NCI-H2029 treated with DMSO at 0.1 percent for 48 hours (cell line): ENCODE measurements at regions not wholly inside any gene's neighbourhood (a gene's known extent, or its start where the extent isn't known, plus 50 kb on each side); places are given as distances from the start of the nearest gene placed in this dataset.

Experiments used
- DNase-seq: peaks from one replicate; lab custom pipeline; 2025; lab: John Stamatoyannopoulos, UW

DNA sequence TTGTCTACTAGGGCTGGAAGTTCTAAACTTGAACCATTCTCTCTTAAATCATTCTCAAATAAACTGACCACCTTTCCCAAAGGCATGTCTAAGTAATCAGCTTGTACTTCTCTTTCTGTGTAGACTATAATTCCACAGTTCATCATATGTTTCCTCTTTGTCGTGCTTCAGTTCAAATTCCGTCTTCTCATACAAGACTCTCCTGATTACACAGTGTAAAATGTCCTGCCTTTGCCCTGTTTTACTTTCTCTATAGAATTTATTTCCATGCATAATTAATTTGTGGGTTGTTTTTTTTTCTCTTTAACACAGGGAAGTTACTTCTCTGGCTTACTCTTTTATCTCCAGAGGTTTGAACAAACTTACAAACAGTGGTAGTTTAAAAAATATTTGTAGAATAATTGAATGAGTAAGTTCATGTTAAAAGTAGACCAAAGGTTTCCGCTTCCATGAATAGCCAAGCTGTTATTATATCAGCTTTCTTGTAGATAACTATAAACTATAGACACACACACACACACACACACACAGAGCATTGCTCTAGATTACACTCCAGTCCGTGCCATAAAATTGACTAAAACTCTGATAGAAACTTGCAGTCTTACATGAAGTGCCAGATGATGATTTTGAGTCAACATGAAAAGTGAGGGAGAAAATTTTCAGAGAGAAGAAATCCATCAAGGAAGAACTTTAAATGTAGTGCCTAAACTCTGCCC lies 119.0 kb downstream of the SUCNR1 start:
- no peak for DNase-seq

DNA sequence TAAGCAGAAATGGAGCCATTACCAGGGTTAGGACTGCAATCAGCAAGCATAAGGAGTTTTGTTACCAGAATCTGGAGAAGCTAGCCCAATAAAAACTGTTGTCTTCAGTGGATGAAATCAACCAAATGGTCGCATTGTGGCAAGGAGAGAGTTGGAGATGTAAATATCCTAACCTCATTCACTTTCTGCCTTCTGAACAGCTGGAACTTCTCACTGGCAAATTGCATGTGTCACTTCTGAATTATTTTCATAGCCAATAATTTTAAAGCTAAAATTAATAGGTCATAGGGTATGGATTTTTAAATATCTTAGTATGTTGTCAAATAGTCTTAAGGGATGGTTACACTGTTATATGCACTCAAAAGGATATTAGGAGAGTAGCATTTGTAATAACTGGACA lies 121.6 kb downstream of the SUCNR1 start:
- no peak for DNase-seq

DNA sequence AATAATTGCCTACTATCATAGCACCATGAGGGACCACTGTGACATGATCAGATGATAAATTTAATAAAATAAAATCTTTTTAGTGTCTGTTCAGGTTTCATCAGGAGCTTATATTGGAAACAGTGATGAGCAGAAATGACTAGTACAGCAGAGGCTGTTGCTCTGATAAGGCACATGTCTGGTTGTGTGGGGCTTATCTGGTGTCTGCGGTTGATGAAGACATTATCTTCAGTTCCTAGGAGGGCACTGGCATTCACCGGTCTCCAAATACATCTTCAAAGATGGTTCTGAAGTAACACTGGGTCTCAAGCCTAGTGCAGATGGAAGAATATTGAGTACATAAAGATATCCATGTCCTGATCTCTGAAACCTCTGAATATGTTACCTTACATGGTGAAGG lies 125.3 kb downstream of the SUCNR1 start:
- DNase-seq = no peak

DNA sequence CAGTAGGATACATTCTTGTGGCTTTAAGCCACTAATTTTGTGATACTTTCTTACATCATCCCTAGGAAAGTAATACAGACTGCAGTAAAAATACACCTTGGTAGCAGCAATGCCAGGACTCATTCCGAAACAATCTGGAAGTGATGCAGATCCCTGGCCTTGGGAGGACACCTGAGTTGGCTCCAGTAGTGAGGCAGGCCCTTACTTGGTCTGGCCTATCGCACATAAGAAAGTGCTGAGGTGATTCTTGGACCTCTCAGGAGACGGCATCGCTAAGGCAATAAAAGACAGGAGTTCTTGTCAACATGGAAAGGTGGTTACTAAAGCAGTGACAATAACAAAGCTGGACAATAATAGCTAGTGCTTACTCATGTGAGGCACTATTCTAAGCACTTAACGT lies 126.5 kb downstream of the SUCNR1 start:
- no peak for DNase-seq

DNA sequence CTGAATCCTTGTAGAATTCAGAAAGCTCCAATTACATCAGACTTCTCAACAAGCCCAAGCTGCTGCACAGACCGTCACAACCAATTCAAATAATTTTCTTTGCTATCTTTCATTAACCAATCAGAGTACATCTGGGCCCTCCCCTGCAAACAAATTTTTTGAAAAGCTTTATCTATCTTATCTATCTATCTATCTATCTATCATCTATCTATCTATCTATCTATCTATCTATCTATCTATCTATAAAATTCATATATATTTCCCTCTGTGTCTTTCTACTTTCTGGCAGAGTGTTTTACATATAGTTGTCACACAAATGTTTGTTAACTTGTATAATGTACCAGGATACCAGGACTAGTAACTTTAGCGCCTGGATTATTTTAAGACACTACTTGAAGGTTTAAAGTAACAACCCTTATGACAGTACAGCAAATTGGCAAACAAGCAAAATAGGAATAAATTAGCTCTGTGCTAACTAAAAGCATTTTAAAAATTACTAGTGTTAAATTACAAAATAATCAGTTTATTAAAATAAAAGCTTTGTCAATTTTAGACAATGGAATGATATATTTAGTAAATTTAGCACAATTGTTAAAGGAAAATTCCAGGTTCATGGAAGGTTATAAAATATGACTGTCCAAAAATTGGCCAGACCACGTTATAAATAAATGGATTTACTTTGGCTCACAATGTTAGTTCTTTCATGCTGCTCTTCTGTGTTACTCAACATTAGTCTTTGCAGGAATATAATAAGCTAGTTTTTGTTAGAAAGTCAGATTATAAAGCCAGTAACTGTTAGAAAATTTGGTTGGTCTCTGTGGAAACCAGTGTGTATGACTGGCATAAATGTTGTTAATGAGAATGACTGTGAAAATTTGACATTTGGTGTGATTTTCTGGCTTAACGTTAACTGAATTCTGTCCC lies 138.6 kb downstream of the SUCNR1 start:
- no peak for DNase-seq

DNA sequence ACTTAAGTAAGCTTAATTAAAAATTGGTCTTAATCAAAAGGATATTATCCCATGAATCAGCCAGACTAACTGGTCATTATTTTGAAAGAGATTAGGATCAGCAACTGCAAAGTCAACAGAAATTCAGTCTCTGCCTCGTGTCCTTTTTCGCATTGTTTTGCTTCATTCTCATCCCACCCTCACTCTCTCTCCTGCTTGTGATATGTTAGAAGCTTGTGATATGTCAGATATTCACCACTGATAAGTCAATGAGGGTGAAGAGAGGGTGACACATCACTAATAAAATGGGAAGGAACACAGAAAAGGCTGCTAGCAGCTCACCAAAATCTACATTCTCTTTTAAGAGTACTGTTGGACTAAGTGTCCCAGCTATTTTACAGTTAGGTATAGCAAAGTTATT lies 146.1 kb downstream of the SUCNR1 start:
- DNase-seq = no peak

DNA sequence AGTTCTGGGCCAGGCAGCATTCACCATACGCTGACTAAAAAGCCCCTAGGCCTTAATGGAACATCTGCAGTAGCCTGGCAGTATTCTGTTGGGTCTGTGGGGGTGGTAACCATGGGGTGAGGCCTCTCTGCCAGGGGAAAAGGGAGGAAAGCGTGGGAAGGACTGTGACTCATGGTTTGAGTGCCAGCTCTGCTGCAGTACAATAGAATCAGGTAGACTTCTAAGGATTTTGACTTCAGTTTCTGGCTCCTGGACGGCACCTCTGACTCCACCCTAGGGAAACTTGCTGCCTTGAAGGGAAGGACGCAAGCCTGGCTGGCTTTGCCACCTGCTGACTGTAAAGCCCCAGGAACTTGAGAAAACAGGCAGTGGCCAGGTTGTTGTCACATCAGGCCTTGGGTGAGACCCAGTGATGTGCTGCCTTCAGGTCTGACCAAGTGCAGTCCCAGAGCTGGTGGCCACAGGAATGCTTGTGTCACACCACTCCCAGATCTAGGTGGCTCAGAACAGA lies 148.6 kb downstream of the SUCNR1 start:
- DNase-seq = no peak

DNA sequence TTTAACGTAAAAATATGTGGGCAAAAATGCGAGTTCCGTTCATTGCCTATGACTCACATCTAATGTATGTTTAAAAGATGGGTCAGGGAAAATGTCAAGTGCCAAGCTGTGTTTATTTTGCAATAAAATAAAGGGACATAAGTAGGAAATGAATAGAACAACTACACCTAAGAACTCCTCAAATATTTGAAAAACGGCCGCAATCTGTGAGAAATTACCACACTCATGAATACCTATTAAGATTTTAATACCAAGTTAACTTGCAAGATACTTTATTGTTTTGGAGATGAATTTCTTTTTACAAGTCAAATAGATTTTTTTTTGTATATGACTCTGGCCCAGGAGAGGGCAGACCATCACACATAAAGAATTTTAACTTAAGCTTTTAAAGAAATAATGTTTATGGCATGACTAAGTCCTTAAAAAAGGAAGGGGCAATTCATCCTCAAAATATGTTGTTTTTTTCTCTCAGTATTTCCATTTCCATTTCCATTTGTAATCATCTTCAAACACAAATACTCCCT lies 152.7 kb downstream of the SUCNR1 start:
- DNase-seq = peak; percentile 27

DNA sequence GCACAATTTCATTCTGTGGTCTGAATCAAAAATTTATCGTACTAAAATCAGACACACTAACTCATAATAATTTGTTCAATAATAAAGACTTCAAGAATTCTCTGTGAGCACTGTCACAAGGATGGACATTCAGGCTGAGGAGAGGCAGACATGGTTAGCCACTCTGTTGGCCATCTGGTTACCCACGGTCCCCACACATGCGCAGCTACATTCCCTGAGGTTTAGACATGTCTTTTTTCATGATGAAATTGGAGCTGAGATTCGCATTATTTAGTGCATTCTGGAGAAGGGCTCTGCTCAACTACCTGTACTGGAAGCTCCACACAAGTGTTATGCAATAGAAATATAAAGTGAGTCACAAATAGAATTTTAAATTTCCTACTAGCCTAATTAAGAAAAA lies 156.9 kb downstream of the SUCNR1 start:
- no peak for DNase-seq

DNA sequence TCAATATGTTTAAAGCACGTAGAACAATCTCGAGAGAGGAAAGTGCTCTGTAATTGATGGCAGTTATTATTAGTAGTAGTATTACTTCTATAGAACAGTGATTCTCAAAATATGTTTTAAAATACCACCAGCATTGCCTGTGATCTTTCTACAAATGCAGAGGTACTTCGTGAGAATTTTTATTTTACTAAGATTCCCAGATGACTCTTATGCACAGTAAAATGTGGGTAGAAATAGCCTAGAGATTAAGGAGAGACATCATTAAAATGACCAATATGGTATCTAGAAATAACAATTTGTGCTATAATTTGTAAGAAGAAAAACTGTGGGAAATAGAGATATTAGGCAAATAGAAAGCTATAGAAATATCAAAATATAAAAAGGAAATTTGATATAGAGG lies 157.9 kb downstream of the SUCNR1 start:
- no peak for DNase-seq

DNA sequence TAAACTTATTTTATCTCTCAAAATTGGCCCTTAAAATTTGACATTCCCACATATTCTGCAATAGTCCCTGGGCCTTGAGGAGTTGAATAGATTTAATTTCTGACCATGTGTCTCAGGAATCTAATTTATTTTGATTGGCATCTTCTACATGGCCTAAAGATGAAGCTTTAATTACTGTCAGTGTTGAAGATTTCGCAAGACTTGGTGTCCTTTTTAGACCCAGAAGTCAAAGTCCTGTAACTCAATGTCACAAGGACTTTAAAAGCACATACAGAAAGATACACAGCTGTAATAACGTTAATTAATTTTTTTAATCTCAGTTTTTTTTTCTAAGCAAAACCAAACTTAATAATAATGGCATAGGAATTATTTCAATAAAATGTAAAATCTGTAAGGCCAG lies 163.9 kb downstream of the SUCNR1 start:
- no peak for DNase-seq

DNA sequence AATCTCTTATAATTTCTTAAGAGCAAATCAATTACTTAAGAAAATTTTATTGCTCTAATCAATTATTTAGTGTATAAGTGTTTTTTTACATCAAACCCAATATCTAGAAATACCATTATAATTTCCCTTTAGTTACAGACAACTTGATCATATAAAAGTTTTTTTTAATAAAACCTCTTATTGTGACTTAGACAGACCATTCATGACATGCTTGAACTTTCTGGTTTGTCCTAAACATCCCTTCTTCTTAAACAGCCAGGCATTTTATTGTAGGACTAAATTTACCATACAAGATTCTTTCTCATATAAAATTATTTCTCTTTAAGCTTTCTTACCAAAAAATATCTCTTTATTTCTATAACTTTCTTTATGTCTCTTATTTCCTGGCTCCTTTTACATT lies 164.5 kb downstream of the SUCNR1 start:
- no peak for DNase-seq

DNA sequence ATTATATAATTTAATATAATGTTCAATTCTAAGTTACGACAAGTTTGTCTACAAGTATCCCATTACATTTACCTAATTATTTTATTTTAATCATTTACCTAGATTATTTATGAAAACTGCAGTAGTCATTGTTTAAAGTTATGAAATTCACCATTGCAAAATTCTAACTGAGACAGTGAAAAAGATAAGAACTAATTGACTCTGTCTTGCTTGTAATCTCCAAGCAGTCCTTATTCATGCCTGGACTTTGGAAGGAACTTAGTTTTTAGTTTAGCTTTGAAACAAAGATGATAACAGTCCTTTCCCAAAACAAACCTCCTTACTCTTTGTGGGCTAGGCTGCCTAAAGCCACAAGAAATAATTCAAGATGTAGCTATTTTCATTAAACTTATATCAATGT lies 165.0 kb downstream of the SUCNR1 start:
- DNase-seq = no peak

DNA sequence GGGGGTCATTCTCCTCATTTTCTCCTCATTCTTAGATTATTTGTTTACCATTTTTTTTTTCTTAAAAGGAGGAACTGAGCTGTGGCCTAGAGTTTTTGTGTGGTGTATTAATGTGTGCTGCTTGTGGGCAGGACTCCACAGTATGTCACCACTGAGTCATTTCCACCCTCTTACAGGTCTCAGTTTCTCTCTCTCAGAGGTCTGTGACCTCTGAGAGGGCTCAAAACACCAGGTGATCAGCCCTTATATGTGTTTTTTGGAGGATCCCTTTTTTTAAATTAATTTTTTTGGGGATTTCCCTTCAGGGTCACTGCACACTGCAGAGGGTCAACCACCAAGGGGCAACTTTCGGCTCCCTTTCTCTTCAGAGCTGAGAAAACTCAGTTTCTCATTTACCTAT lies 166.4 kb downstream of the SUCNR1 start:
- no peak for DNase-seq

DNA sequence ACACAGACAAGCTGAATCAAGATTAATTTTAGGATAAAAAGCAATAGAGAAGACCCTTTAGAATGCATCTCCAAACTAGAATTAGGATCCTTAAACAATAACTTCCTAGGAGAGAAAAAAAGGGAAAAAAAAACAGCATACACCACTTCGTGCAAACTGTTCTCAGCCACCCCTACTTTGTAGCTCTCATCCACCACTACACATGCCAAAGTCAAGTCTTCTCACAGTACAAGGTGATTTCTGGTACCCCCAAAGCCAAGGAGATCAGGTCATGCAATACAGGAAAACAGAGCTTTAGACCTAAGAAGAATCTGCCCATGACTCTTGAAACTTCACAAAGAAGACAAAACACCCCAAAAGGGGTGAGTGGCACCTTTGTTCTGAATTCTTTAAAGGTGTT lies 166.9 kb downstream of the SUCNR1 start:
- DNase-seq = no peak

DNA sequence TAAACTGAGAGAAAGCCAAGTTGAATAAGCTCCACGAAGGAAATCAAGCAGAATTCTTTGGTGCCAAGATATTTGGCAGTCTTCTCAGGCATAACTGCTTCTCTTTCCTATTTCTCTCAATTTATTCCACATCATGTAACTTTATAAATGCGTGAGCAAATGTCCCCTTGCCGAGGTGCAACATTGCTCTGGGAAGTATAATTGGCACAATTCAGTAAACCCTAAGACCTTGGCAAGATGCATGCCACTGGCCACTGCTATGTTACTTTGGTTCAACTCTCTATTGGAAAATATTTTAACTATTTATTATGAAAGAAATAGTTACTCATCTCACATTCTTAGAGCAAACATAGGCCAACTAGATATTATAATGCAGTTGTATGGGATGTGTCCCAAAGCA lies 170.2 kb downstream of the SUCNR1 start:
- no peak for DNase-seq

DNA sequence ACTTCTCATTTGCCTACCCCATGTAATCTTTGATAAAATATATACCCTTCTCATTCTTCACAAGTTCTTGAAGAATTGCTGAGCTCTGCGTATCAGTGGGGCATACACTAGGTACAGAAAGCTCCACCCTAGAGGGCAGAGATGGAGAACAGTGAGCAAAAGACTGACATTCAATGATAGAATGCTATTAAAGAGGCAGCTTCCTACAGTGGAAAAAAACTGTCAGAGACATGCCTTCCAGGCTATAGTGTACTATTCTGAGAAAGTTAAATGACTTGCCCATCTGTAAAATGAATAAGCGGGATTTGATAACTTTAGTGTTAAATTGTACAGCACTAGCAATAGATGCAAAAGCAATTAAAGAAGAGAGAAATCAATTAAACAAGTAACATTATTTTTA lies 172.8 kb downstream of the SUCNR1 start:
- DNase-seq = no peak

DNA sequence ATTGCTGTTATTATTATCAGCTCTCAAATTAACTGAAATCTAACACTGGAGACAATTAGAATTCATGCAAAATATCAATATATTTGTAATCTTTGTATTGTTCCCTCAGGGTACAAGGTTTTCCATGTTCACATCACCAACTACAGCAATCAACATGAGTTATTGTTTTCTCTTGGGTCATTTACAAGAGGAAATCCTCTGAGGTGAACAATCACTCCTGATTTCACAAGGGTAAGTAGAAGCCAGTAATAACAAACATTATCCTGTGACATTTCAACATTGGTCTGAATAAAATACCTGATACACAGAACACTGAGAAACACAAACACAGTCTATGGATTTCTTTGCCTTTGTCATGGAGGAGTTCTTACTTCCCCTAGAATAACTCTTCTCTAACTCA lies 174.0 kb downstream of the SUCNR1 start:
- no peak for DNase-seq

DNA sequence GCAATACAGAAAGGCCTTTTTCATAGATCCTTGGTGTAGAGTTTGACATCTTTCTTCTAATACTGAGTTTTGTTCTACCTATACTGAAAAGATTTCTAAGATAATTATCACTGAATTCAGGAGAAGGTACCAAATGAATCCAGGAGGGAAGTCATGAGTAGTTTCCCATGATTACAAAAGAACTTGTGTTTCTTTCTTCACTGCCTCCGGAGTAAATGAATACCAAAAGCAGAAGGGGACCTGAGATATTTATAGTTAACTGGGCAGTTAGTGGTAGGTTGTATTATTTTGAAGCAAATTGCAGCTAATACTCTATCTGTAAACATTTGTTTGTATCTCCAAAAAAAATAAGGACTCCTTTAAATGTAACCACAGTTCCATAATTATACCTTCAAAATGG lies 175.4 kb downstream of the SUCNR1 start:
- DNase-seq = no peak

DNA sequence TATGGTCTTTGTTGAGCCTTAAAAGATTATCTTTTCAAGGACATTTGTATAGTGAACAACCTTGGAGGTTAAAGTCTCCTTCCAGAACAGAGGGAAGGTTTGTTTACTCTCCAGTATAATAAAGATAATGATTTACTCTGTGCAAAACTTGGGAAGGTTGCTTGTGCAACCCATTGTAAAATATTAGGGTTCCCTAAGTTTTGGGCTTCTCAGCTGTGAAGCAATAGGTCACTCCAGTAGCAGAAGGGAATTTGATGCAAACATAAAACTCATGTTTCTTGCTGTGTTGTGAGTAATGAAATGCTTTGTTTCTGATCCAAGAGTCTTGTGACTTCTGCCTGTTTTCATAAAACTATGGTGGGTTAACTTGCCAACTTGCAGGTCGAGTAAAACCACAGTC lies 177.5 kb downstream of the SUCNR1 start:
- no peak for DNase-seq

DNA sequence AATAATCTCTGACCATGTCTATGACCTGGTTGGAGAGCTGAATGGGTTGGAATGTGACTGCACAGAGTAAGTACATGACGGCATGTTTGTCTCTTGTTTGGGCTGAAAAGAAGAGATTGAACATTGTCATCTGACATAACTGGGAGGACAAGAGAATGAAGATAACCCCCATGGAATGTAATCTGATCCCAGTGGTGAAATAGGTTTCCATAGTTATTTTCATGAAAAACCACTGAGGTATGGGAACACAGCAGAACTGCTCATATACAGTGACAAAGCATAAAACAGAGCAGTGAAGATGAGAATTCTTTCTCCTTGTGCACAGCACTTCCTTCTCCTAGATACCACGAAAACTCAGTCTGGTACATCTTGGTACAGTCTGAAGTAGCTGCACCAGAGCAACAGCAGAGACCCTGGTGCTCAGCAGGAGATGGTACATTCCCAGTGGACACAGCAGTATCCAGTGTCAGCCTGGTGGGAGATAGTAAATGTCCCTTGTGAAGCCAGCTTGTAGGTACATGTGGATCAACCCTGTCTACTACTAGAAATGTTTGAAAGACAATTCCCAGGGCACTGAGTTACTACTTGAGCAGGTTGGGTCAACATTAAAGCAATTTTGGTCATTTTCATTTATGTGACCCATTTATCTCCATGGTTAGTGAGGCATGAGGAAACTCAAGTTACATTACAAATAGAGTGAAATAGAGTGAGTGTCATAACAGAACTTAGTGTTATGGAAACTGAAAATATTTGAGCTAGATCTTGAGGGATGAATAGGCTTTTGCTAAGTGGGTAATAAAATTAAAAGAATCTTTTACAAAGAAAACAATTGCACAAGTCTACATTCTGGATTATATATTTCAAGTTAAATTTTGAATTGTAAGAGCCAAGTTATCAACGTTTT lies 178.3 kb downstream of the SUCNR1 start:
- peak; percentile 72 for DNase-seq

DNA sequence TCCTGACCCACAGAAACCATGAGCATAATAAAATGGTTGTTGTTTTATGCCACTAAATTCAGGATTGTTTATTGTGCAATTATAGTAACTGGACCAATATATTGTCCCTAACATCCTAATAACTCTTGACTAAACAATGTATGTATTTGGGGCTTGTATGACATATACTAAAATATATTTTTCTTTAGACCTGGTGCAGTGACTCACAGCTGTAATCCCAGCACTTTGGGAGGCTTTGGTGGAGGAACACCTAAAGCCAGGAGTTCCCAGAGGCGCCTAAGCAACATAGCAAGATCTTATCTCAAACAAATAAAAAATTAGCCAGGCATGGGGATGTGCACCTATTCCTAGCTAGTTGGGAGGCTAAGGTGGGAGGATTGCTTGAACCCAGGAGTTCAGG lies 180.4 kb downstream of the SUCNR1 start:
- no peak for DNase-seq
